ENCODE measurements at regions not wholly inside any gene's neighbourhood (a gene's known extent, or its start where the extent isn't known, plus 50 kb on each side); places are given as distances from the start of the nearest gene placed in this dataset.

DNA sequence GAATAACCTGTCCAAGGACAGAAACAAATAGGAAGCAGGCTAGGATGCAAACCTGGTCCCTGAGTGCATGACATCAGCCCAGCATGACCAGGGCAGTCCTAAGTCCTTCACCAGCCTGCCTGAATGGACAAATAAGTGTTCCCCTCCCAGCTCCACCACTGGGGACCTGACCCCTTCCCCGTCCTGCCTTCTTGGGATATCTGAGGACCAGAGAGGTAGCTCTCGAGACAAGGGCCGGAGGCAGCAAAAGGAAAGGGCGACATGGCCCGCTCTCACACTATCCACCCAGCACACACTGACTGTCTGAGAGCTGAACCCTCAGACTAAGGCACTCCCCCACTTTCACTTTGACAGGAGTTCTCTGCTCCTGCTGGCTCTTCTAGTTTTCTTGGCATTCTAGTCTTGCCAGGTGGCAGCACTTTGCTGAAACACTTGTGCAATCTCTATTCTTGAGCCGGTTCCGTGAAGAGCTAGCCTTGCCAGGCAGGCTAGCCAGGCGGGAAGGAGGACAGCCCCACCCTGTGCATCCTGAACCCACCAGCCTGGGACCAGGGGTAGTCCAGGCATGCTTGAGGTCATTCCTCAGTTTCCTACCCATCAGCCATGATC lies 251.1 kb upstream of the RAB4A start:
- TF ChIP-seq, protein P1, sequence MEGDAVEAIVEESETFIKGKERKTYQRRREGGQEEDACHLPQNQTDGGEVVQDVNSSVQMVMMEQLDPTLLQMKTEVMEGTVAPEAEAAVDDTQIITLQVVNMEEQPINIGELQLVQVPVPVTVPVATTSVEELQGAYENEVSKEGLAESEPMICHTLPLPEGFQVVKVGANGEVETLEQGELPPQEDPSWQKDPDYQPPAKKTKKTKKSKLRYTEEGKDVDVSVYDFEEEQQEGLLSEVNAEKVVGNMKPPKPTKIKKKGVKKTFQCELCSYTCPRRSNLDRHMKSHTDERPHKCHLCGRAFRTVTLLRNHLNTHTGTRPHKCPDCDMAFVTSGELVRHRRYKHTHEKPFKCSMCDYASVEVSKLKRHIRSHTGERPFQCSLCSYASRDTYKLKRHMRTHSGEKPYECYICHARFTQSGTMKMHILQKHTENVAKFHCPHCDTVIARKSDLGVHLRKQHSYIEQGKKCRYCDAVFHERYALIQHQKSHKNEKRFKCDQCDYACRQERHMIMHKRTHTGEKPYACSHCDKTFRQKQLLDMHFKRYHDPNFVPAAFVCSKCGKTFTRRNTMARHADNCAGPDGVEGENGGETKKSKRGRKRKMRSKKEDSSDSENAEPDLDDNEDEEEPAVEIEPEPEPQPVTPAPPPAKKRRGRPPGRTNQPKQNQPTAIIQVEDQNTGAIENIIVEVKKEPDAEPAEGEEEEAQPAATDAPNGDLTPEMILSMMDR (IDR thresholded peaks at IDR 0.05; ENCODE audit: low read length) = no peak
- TF ChIP-seq EZH2 (optimal IDR thresholded peaks at IDR 0.05; ENCODE audit: low read depth, low read length) (no peak), EZH2phosphoT487 (IDR thresholded peaks at IDR 0.05; ENCODE audit: low read length) (no peak)
